HG02981 (cell line): ENCODE measurements at regions not wholly inside any gene's neighbourhood (a gene's known extent, or its start where the extent isn't known, plus 50 kb on each side); places are given as distances from the start of the nearest gene placed in this dataset.

Experiments
- ATAC-seq: cut with Tn5 transposase; IDR thresholded peaks from one replicate; pipeline ENCODE4 v1.9.1; 2021; ENCODE audit warnings: mild to moderate bottlenecking, moderate library complexity; ENCODE audit not compliant: unreplicated experiment

DNA sequence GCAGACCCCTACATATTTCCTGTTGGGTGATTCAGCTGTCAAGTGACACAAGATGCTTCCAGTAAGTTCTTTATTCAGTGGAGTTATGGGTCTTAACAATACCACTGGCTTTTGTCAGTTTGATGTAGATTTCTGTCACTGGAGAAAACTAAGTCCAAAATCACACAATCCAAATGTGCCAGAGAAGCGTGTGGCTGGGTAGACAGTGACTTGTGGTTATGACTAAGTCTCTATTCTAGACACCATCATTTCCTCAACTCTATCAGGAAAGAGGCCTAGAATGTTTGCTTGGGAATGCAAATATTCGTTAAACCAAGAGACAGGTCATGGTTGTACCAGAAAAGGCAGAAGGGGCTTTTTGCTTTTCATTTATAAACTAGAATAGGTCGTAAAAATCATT is 54.4 kb upstream of the HS3ST1 start:
- ATAC-seq, result no peak

- ATAC-seq, result peak; percentile 83
These were observed 52.0 kb upstream of the HS3ST1 start for GRCh38 chr4:11480683-11481082.
